Astrocyte of the spinal cord (primary cell): ENCODE measurements at regions not wholly inside any gene's neighbourhood (a gene's known extent, or its start where the extent isn't known, plus 50 kb on each side); places are given as distances from the start of the nearest gene placed in this dataset.

ENCODE experiments used
- DNase-seq: peaks from one replicate; pipeline ENCODE4 v3.0.0; 2011; ENCODE audit warnings: low read depth, low spot score
- H3K4me3 ChIP-seq: 2 replicates; pipeline ENCODE4 v1.5.1; 2011; ENCODE audit warnings: low read depth, mild to moderate bottlenecking, low read length, moderate library complexity
- CTCF ChIP-seq: IDR thresholded peaks from 2 replicates; pipeline ENCODE4 v1.5.1; 2012; ENCODE audit warnings: low read depth, mild to moderate bottlenecking, low read length, inconsistent platforms
- in situ Hi-C: cut with HindIII; loops from 2 replicates; pipeline ENCODE4 v1.10.0; 2017; ENCODE audit warnings: low sequenced_read_pairs

GRCh38 chr3:72585966-72586365, 262.3 kb downstream of the SHQ1 start:
- TF ChIP-seq CTCF = no peak
- no peak overlapping the region for H3K4me3 ChIP-seq
- in situ Hi-C loops = no loop called here
- DNase-seq = no peak

- in situ Hi-C loops = no loop called here
- H3K4me3 ChIP-seq = no peak overlapping the region
- TF ChIP-seq CTCF = no peak
- no peak for DNase-seq
Observed at GRCh38 chr3:72584262-72584661, 264.0 kb downstream of the SHQ1 start.

GRCh38 chr3:72582963-72583362, 265.3 kb downstream of the SHQ1 start:
- in situ Hi-C loops = no loop called here
- H3K4me3 ChIP-seq = no peak overlapping the region
- no peak for TF ChIP-seq CTCF
- no peak for DNase-seq

- H3K4me3 ChIP-seq = no peak overlapping the region
- no peak for TF ChIP-seq CTCF
Observed at GRCh38 chr3:72582211-72582878, 265.9 kb downstream of the SHQ1 start.

GRCh38 chr3:72580900-72581299, 267.3 kb downstream of the SHQ1 start:
- no peak overlapping the region for H3K4me3 ChIP-seq
- TF ChIP-seq CTCF = no peak
- in situ Hi-C loops = no loop called here
- DNase-seq = no peak

More at GRCh38 chr3:72582211-72582878, 265.9 kb downstream of the SHQ1 start:
- no peak for DNase-seq
- in situ Hi-C loops = no loop called here

GRCh38 chr3:72580246-72580756, 267.9 kb downstream of the SHQ1 start:
- H3K4me3 ChIP-seq = no peak overlapping the region
- DNase-seq = no peak
- in situ Hi-C loops = no loop called here
- TF ChIP-seq CTCF = no peak
